B cell (primary cell): ENCODE measurements at regions not wholly inside any gene's neighbourhood (a gene's known extent, or its start where the extent isn't known, plus 50 kb on each side); places are given as distances from the start of the nearest gene placed in this dataset.
"Not testable (repeated sequence)": the region's sequence is repeated elsewhere in the genome, so short reads cannot be mapped to it uniquely, and the experiment has no call there.

Experiments
- ATAC-seq: fragments of 200-7000 bp; cut with Tn5 transposase; one replicate; pipeline ENCODE4 v1.10.0; 2021; ENCODE audit warnings: low read depth, mild to moderate bottlenecking, moderate number of reproducible peaks, moderate library complexity
- CTCF ChIA-PET: fragments of 350-600 bp; sonication (Branson Sonifier 250); formaldehyde crosslinking; loops from one replicate; lab custom pipeline; 2021; ENCODE audit warnings: antibody characterized with exemption, inconsistent platforms; lab: Charles Lee
- POLR2A ChIA-PET: fragments of 350-600 bp; sonication (Branson Sonifier 250); formaldehyde crosslinking; loops from one replicate; lab custom pipeline; 2021; ENCODE audit warnings: antibody characterized with exemption; lab: Charles Lee
- DNase-seq: peaks from one replicate; pipeline ENCODE4 v3.0.0; 2013
- H2AFZ ChIP-seq: 2 replicates; pipeline ENCODE4 v1.6.1; 2012; ENCODE audit warnings: mild to moderate bottlenecking, low read depth, low read length; ENCODE audit not compliant: insufficient read depth, poor library complexity, severe bottlenecking
- H3K27ac ChIP-seq, 2 donors: 1 replicate in 1 of 2; 2 replicates in 1 of 2; pipeline ENCODE4 v1.5.1; 2012 to 2013; ENCODE audit warnings: low read length in 2 of 2, mild to moderate bottlenecking in 2 of 2, moderate library complexity in 1 of 2
- H3K27me3 ChIP-seq, 4 experiments: fragments of 200-600 bp in 1 of 4; sonication (generic) in 1 of 4; replicated peaks in 1 of 4; 1 replicate in 2 of 4; 2 replicates in 2 of 4; pipeline versions ENCODE4 v1.6.1 to v1.7.0; 2013 to 2016; ENCODE audit warnings: low read length in 3 of 4, mild to moderate bottlenecking in 2 of 4, mixed read lengths in 1 of 4, moderate library complexity in 1 of 4; ENCODE audit not compliant: insufficient read depth in 4 of 4, control insufficient read depth in 3 of 4; ENCODE audit errors: control extremely low read depth in 1 of 4
- H3K36me3 ChIP-seq, 2 experiments: replicated peaks in 1 of 2; 1 replicate in 1 of 2; 2 replicates in 1 of 2; pipeline versions ENCODE4 v1.6.1 to v1.7.1; 2013; ENCODE audit warnings: low read length in 1 of 2; ENCODE audit not compliant: insufficient read depth in 2 of 2, control insufficient read depth in 1 of 2; ENCODE audit errors: control extremely low read depth in 1 of 2, extremely low read depth in 1 of 2
- H3K4me1 ChIP-seq, 2 donors: fragments of 200-600 bp in 1 of 2; sonication (generic) in 1 of 2; 1 replicate in 1 of 2; 2 replicates in 1 of 2; pipeline versions ENCODE4 v1.5.1 to v1.6.1; 2013 to 2017; ENCODE audit warnings: low read length in 2 of 2; ENCODE audit not compliant: control insufficient read depth in 2 of 2, insufficient read depth in 2 of 2
- H3K4me2 ChIP-seq: replicated peaks from 2 replicates; pipeline ENCODE3; 2012; ENCODE audit warnings: mild to moderate bottlenecking, low read depth, low read length; ENCODE audit not compliant: poor library complexity, severe bottlenecking
- H3K4me3 ChIP-seq, 5 experiments: fragments of 200-600 bp in 1 of 5; sonication (generic) in 1 of 5; 1 replicate in 3 of 5; 2 replicates in 2 of 5; pipeline versions ENCODE4 v1.5.1 to v1.7.0; 2011 to 2016; ENCODE audit warnings: low read length in 4 of 5, mild to moderate bottlenecking in 4 of 5, low read depth in 2 of 5, control low read depth in 1 of 5, moderate library complexity in 1 of 5; ENCODE audit not compliant: insufficient read depth in 1 of 5; ENCODE audit errors: control extremely low read depth in 1 of 5, extremely low read depth in 1 of 5
- H3K79me2 ChIP-seq: fragments of 200-600 bp; sonication (generic); one replicate; pipeline ENCODE4 v1.6.0; 2016; ENCODE audit warnings: low read length; ENCODE audit not compliant: control insufficient read depth, insufficient read depth
- H3K9ac ChIP-seq: fragments of 200-600 bp; sonication (generic); 2 replicates; pipeline ENCODE4 v1.6.1; 2017; ENCODE audit warnings: mild to moderate bottlenecking, low read length, moderate library complexity
- H3K9me3 ChIP-seq, 3 donors: one replicate each; pipeline versions ENCODE4 v1.6.1 to v1.7.1; 2013; ENCODE audit warnings: low read length in 2 of 3; ENCODE audit not compliant: control insufficient read depth in 2 of 3, insufficient read depth in 1 of 3; ENCODE audit errors: control extremely low read depth in 1 of 3
- H4K20me1 ChIP-seq: 2 replicates; pipeline ENCODE4 v1.6.0; 2012; ENCODE audit warnings: mild to moderate bottlenecking, low read length; ENCODE audit not compliant: insufficient read depth, control insufficient read depth, poor library complexity, severe bottlenecking
- H3K27ac Mint-ChIP-seq: one replicate; pipeline ENCODE4 v1.8.0; 2021; ENCODE audit warnings: mixed read lengths
- H3K27me3 Mint-ChIP-seq: one replicate; pipeline ENCODE4 v1.8.0; 2021; ENCODE audit warnings: mixed read lengths
- H3K4me1 Mint-ChIP-seq: one replicate; pipeline ENCODE4 v1.8.0; 2021; ENCODE audit warnings: mixed read lengths
- H3K4me3 Mint-ChIP-seq: one replicate; pipeline ENCODE4 v1.8.0; 2021; ENCODE audit warnings: mixed read lengths
- H3K9me3 Mint-ChIP-seq: one replicate; pipeline ENCODE4 v1.8.0; 2022; ENCODE audit warnings: mixed read lengths; ENCODE audit not compliant: insufficient read depth
- CTCF ChIP-seq: fragments of 200-600 bp; IDR thresholded peaks from one replicate; pipeline ENCODE4 v1.8.0; 2022; ENCODE audit warnings: antibody characterized with exemption, mild to moderate bottlenecking
- EZH2 ChIP-seq: IDR thresholded peaks from 2 replicates; pipeline ENCODE4 v1.6.1; 2012; ENCODE audit warnings: borderline replicate concordance, low read depth, mild to moderate bottlenecking, moderate library complexity, low read length; ENCODE audit not compliant: insufficient read depth, poor library complexity, severe bottlenecking
- WGBS: methylation state at CpG from one replicate; pipeline ENCODE4 v1.1.5; 2013; ENCODE audit warnings: missing lambda C conversion rate; ENCODE audit not compliant: insufficient coverage; 5-methylcytosine and 5-hydroxymethylcytosine counted together
- intact Hi-C: fragments of 100-400 bp; cut with micrococcal nuclease; formaldehyde crosslinking; loops from one replicate; pipeline ENCODE4 v1.10.0; 2022

- DNase-seq, H3K36me3 ChIP-seq, intact Hi-C loops, H3K27ac ChIP-seq, H3K27ac Mint-ChIP-seq, CTCF ChIA-PET, H3K4me1 ChIP-seq, ATAC-seq, H3K4me1 Mint-ChIP-seq, H3K4me3 Mint-ChIP-seq, H3K9ac ChIP-seq, H3K4me3 ChIP-seq, H3K4me2 ChIP-seq, H2AFZ ChIP-seq, H4K20me1 ChIP-seq, H3K79me2 ChIP-seq, POLR2A ChIA-PET: not testable (repeated sequence)
- peaks cover 0 to 12% (median 0%) of the 10 kb centered on the region in 3 donors for H3K9me3 ChIP-seq
- H3K27me3 ChIP-seq: peaks cover 0 to 11% (median 3%) of the 10 kb centered on the region in 4 experiments
- Mint-ChIP-seq H3K27me3 (peaks cover 21% of the 10 kb centered on the region), H3K9me3 (peaks cover 10% of the 10 kb centered on the region)
- 95% methylated on average over 3 of the region's 3 CpGs for WGBS
Measured at GRCh38 chr6:167671379-167671976, 155.2 kb upstream of the AFDN start.

- ChIA-PET POLR2A (no interaction called here), CTCF (no interaction called here)
- H3K4me3 ChIP-seq: no peak overlapping the region
- 95% methylated on average over 33 of the region's 33 CpGs for WGBS
- Mint-ChIP-seq H3K27me3 (peaks cover 25% of the 10 kb centered on the region), H3K4me1 (no peaks in the 10 kb centered on the region), H3K27ac (no peak overlapping the region), H3K4me3 (no peak overlapping the region), H3K9me3 (peaks cover 10% of the 10 kb centered on the region)
- no peak for ATAC-seq
- no peak overlapping the region for H3K9ac ChIP-seq
- H3K4me1 ChIP-seq: no peaks in the 10 kb centered on the region
- no peaks in the 10 kb centered on the region for H4K20me1 ChIP-seq
- TF ChIP-seq CTCF: no peak
- TF ChIP-seq EZH2: no peak
- H3K27me3 ChIP-seq: peaks cover 0 to 11% (median 5%) of the 10 kb centered on the region in 4 experiments
- peaks cover 0 to 12% (median 0%) of the 10 kb centered on the region in 3 donors for H3K9me3 ChIP-seq
- intact Hi-C loops: no loop called here
- DNase-seq: no peak
- no peak overlapping the region for H3K4me2 ChIP-seq
- H3K36me3 ChIP-seq: no peaks in the 10 kb centered on the region
- H2AFZ ChIP-seq: no peak overlapping the region
- no peaks in the 10 kb centered on the region for H3K79me2 ChIP-seq
- no peak overlapping the region for H3K27ac ChIP-seq
Measured at GRCh38 chr6:167671977-167672687, 154.6 kb upstream of the AFDN start.
